CD4-positive, alpha-beta memory T cell (primary cell): ENCODE measurements at regions not wholly inside any gene's neighbourhood (a gene's known extent, or its start where the extent isn't known, plus 50 kb on each side); places are given as distances from the start of the nearest gene placed in this dataset.

Experiments used
- CTCF ChIA-PET: fragments of 350-600 bp; sonication (Branson Sonifier 250); formaldehyde crosslinking; loops from one replicate; lab custom pipeline; 2021; ENCODE audit warnings: inconsistent platforms; ENCODE audit not compliant: partially characterized antibody; lab: Charles Lee
- POLR2A ChIA-PET: fragments of 350-600 bp; sonication (Branson Sonifier 250); formaldehyde crosslinking; loops from one replicate; lab custom pipeline; 2021; ENCODE audit not compliant: partially characterized antibody; lab: Charles Lee
- DNase-seq, 5 donors: peaks; one replicate each; pipeline versions ENCODE4 v3.0.0 to v3.0.0-alpha.2; 2020 to 2022; ENCODE audit warnings: mixed read lengths in 1 of 5
- H3K27ac ChIP-seq: one replicate; pipeline ENCODE4 v1.7.0; 2013; ENCODE audit warnings: low read depth, low read length
- H3K27me3 ChIP-seq: 2 replicates; pipeline ENCODE4 v1.7.0; 2013; ENCODE audit warnings: mild to moderate bottlenecking, low read length, moderate library complexity; ENCODE audit not compliant: insufficient read depth
- H3K36me3 ChIP-seq: 2 replicates; pipeline ENCODE4 v1.7.0; 2013; ENCODE audit warnings: mild to moderate bottlenecking, low read length, moderate library complexity; ENCODE audit not compliant: insufficient read depth
- H3K4me1 ChIP-seq: 2 replicates; pipeline ENCODE4 v1.7.0; 2013; ENCODE audit warnings: mild to moderate bottlenecking, low read length, moderate library complexity; ENCODE audit not compliant: insufficient read depth
- H3K4me3 ChIP-seq, 2 donors: one replicate each; pipeline ENCODE4 v1.7.0; 2013; ENCODE audit warnings: low read length in 2 of 2, mild to moderate bottlenecking in 1 of 2
- H3K9me3 ChIP-seq, 2 donors: one replicate each; pipeline ENCODE4 v1.7.0; 2013; ENCODE audit warnings: low read length in 2 of 2, control low read depth in 1 of 2; ENCODE audit not compliant: control insufficient read depth in 1 of 2
- H3K27ac Mint-ChIP-seq, 7 donors: one replicate each; pipeline ENCODE4 v1.8.0; 2020 to 2021; ENCODE audit warnings: mixed read lengths in 7 of 7, mild to moderate bottlenecking in 6 of 7, inconsistent platforms in 3 of 7, moderate library complexity in 3 of 7
- H3K27me3 Mint-ChIP-seq, 2 donors: one replicate each; pipeline ENCODE4 v1.8.0; 2020 to 2021; ENCODE audit warnings: mixed read lengths in 2 of 2
- H3K36me3 Mint-ChIP-seq, 2 donors: one replicate each; pipeline ENCODE4 v1.8.0; 2020 to 2021; ENCODE audit warnings: mixed read lengths in 2 of 2, inconsistent platforms in 1 of 2, mild to moderate bottlenecking in 1 of 2
- H3K4me1 Mint-ChIP-seq, 4 donors: one replicate each; pipeline ENCODE4 v1.8.0; 2020 to 2021; ENCODE audit warnings: mixed read lengths in 4 of 4, mild to moderate bottlenecking in 1 of 4
- H3K4me3 Mint-ChIP-seq, 8 donors: one replicate each; pipeline ENCODE4 v1.8.0; 2020 to 2021; ENCODE audit warnings: mixed read lengths in 8 of 8, mild to moderate bottlenecking in 7 of 8, moderate library complexity in 6 of 8, inconsistent platforms in 3 of 8
- H3K9me3 Mint-ChIP-seq, 8 donors: one replicate each; pipeline ENCODE4 v1.8.0; 2020 to 2021; ENCODE audit warnings: mixed read lengths in 8 of 8, mild to moderate bottlenecking in 5 of 8, inconsistent platforms in 3 of 8, moderate library complexity in 1 of 8
- intact Hi-C: fragments of 100-400 bp; cut with micrococcal nuclease; formaldehyde crosslinking; loops from one replicate; pipeline ENCODE4 v1.15.1; 2023

GRCh38 chr15:36414670-36415069, 164.8 kb upstream of the CDIN1 start:
- intact Hi-C loops: no loop called here

GRCh38 chr15:36415643-36416042, 163.8 kb upstream of the CDIN1 start:
- Histone ChIP-seq H3K4me1 (no peaks in the 10 kb centered on the region), H3K9me3 (no peaks in the 10 kb centered on the region), H3K4me3 (no peak overlapping the region), H3K27me3 (no peaks in the 10 kb centered on the region), H3K36me3 (no peaks in the 10 kb centered on the region), H3K27ac (no peak overlapping the region)
- Mint-ChIP-seq H3K36me3 (no peaks in the 10 kb centered on the region), H3K9me3 (peaks cover 0 to 4% (median 1%) of the 10 kb centered on the region in 8 donors), H3K4me1 (no peaks in the 10 kb centered on the region), H3K27ac (no peak overlapping the region), H3K27me3 (no peaks in the 10 kb centered on the region), H3K4me3 (no peak overlapping the region)
- intact Hi-C loops: no loop called here
- ChIA-PET CTCF (interaction anchor here (0.7 kb wide), 1 partner anchor 8 kb away, joined by 3 read pairs; no protein-coding TSS in a partner anchor), POLR2A (no interaction called here)
- no peak for DNase-seq

More at GRCh38 chr15:36414670-36415069, 164.8 kb upstream of the CDIN1 start:
- H3K9me3 ChIP-seq: no peaks in the 10 kb centered on the region
- no peaks in the 10 kb centered on the region for H3K36me3 Mint-ChIP-seq
- no peak overlapping the region for H3K4me3 Mint-ChIP-seq
- no peaks in the 10 kb centered on the region for H3K36me3 ChIP-seq
- H3K4me1 ChIP-seq: no peaks in the 10 kb centered on the region
- peaks cover 0 to 4% (median 0%) of the 10 kb centered on the region in 8 donors for H3K9me3 Mint-ChIP-seq
- no peak overlapping the region for H3K4me3 ChIP-seq
- no peak overlapping the region for H3K27ac Mint-ChIP-seq
- no peaks in the 10 kb centered on the region for H3K4me1 Mint-ChIP-seq
- no peak for DNase-seq
- ChIA-PET POLR2A (no interaction called here), CTCF (no interaction called here)
- H3K27ac ChIP-seq: no peak overlapping the region
- H3K27me3 Mint-ChIP-seq: no peaks in the 10 kb centered on the region
- no peaks in the 10 kb centered on the region for H3K27me3 ChIP-seq

- intact Hi-C loops: no loop called here
- Histone ChIP-seq H3K4me1 (no peaks in the 10 kb centered on the region), H3K36me3 (no peaks in the 10 kb centered on the region), H3K27me3 (no peaks in the 10 kb centered on the region), H3K9me3 (no peaks in the 10 kb centered on the region), H3K4me3 (no peak overlapping the region), H3K27ac (no peak overlapping the region)
- Mint-ChIP-seq H3K36me3 (no peaks in the 10 kb centered on the region), H3K27me3 (peaks cover 0 to 1% of the 10 kb centered on the region in 2 donors), H3K4me1 (no peaks in the 10 kb centered on the region), H3K9me3 (peaks cover 0 to 7% (median 3%) of the 10 kb centered on the region in 8 donors), H3K27ac (no peak overlapping the region), H3K4me3 (no peak overlapping the region)
- ChIA-PET POLR2A (no interaction called here), CTCF (no interaction called here)
- DNase-seq: no peak
Observed at GRCh38 chr15:36422631-36423030, 156.8 kb upstream of the CDIN1 start.

GRCh38 chr15:36426691-36427090, 152.7 kb upstream of the CDIN1 start:
- intact Hi-C loops: no loop called here
- ChIA-PET POLR2A (no interaction called here), CTCF (interaction anchor here (1.2 kb wide), 1 partner anchor 9 kb away, joined by 4 read pairs; no protein-coding TSS in a partner anchor)
- Histone ChIP-seq H3K4me1 (no peaks in the 10 kb centered on the region), H3K36me3 (no peaks in the 10 kb centered on the region), H3K4me3 (no peak overlapping the region), H3K27me3 (no peaks in the 10 kb centered on the region), H3K9me3 (no peaks in the 10 kb centered on the region), H3K27ac (no peak overlapping the region)
- Mint-ChIP-seq H3K27ac (no peak overlapping the region), H3K4me3 (no peak overlapping the region), H3K27me3 (peaks cover 0 to 1% of the 10 kb centered on the region in 2 donors), H3K9me3 (peaks cover 0 to 7% (median under 1%) of the 10 kb centered on the region in 8 donors), H3K36me3 (no peaks in the 10 kb centered on the region), H3K4me1 (no peaks in the 10 kb centered on the region)
- DNase-seq: no peak

- H3K9me3 Mint-ChIP-seq: peaks cover 0 to 5% (median 0%) of the 10 kb centered on the region in 8 donors
- ChIA-PET CTCF (no interaction called here), POLR2A (no interaction called here)
- H3K27ac Mint-ChIP-seq: no peak overlapping the region
- H3K9me3 ChIP-seq: no peaks in the 10 kb centered on the region
- H3K36me3 ChIP-seq: no peaks in the 10 kb centered on the region
- H3K36me3 Mint-ChIP-seq: no peaks in the 10 kb centered on the region
- no peak overlapping the region for H3K27ac ChIP-seq
- H3K4me3 ChIP-seq: no peak overlapping the region
- H3K4me1 Mint-ChIP-seq: no peaks in the 10 kb centered on the region
- H3K27me3 Mint-ChIP-seq: no peaks in the 10 kb centered on the region
- intact Hi-C loops: no loop called here
- no peaks in the 10 kb centered on the region for H3K27me3 ChIP-seq
- no peak overlapping the region for H3K4me3 Mint-ChIP-seq
- H3K4me1 ChIP-seq: no peaks in the 10 kb centered on the region
- no peak for DNase-seq
Observed at GRCh38 chr15:36428102-36428845, 151.2 kb upstream of the CDIN1 start.

GRCh38 chr15:36429707-36430106, 149.7 kb upstream of the CDIN1 start:
- DNase-seq: no peak
- intact Hi-C loops: no loop called here
- H3K4me1 Mint-ChIP-seq: no peaks in the 10 kb centered on the region
- no peaks in the 10 kb centered on the region for H3K36me3 Mint-ChIP-seq
- no peak overlapping the region for H3K4me3 Mint-ChIP-seq
- Histone ChIP-seq H3K9me3 (no peaks in the 10 kb centered on the region), H3K36me3 (no peaks in the 10 kb centered on the region), H3K4me3 (no peak overlapping the region), H3K27me3 (no peaks in the 10 kb centered on the region), H3K4me1 (no peaks in the 10 kb centered on the region), H3K27ac (no peak overlapping the region)
- H3K9me3 Mint-ChIP-seq: peaks cover 0 to 3% (median 0%) of the 10 kb centered on the region in 8 donors
- ChIA-PET POLR2A (no interaction called here), CTCF (no interaction called here)
- H3K27me3 Mint-ChIP-seq: no peaks in the 10 kb centered on the region
- no peak overlapping the region for H3K27ac Mint-ChIP-seq

- Histone ChIP-seq H3K27ac (no peak overlapping the region), H3K36me3 (no peaks in the 10 kb centered on the region), H3K4me3 (no peak overlapping the region), H3K27me3 (no peaks in the 10 kb centered on the region), H3K4me1 (no peaks in the 10 kb centered on the region), H3K9me3 (no peaks in the 10 kb centered on the region)
- no peak for DNase-seq
- Mint-ChIP-seq H3K4me1 (no peaks in the 10 kb centered on the region), H3K4me3 (no peak overlapping the region), H3K9me3 (peaks cover 0 to 3% (median 0%) of the 10 kb centered on the region in 8 donors), H3K36me3 (no peaks in the 10 kb centered on the region), H3K27ac (no peak overlapping the region), H3K27me3 (no peaks in the 10 kb centered on the region)
- POLR2A ChIA-PET: no interaction called here
- intact Hi-C loops: no loop called here
- CTCF ChIA-PET: no interaction called here
Observed at GRCh38 chr15:36430280-36430679, 149.1 kb upstream of the CDIN1 start.
